NT2/D1 (cell line): ENCODE measurements at regions not wholly inside any gene's neighbourhood (a gene's known extent, or its start where the extent isn't known, plus 50 kb on each side); places are given as distances from the start of the nearest gene placed in this dataset.

Experiments used
- SUZ12 ChIP-seq: IDR thresholded peaks from 2 replicates; pipeline ENCODE4 v1.6.1; 2011; ENCODE audit not compliant: insufficient read length, insufficient read depth; ENCODE audit errors: extremely low read depth
- YY1 ChIP-seq: IDR thresholded peaks from 2 replicates; pipeline ENCODE4 v1.6.1; 2011; ENCODE audit not compliant: insufficient read length, insufficient read depth
- ZNF274 ChIP-seq: IDR thresholded peaks from 2 replicates; pipeline ENCODE4 v1.6.1; 2011; ENCODE audit warnings: mild to moderate bottlenecking, low read depth, low read length

DNA sequence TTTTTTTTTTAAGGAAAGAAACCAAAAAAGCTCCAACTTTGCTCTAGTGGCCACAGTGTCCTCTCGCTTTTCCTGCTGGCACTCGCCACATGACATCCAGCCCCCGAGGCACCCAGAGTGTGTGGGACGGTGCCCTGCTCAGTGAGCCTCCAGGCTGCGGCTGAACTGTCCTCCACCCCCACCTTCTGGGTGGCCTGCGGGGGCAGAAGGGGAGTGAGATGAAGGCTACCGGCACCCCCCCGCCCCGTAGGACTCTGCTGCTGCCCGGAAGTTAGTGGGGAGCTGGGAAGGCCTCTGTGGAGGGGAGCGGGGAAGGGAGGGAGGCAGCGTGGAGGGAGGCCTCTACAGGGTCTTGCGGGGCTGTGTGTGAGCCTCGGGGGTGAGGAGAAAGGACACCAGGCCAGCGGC lies 264.4 kb downstream of the CTTN start:
- TF ChIP-seq SUZ12 (no peak), YY1 (no peak), ZNF274 (no peak)
